ENCODE measurements at regions not wholly inside any gene's neighbourhood (a gene's known extent, or its start where the extent isn't known, plus 50 kb on each side); places are given as distances from the start of the nearest gene placed in this dataset.

DNA sequence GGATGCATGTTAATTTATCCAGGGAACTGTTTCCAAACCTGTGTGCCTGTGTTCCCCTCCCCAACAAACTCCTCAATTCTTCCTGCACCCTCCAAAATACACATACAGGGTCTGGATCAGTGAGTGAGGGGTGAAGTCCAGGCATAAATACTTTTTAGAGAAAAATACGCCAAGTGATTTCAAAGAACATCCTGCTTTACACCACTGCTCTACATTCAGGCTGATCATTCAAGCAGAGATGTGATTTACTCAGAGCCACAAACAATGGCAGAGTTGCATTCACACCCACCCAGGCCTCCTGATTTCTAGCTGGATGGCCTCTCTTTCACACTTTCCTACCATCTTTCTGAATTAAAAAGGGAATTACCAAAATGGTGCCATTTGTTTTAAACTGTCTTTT lies 289.5 kb upstream of the SLC14A2 start:
- TF ChIP-seq POLR2A (IDR thresholded peaks at IDR 0.05), result no peak
- TF ChIP-seq, protein P1, sequence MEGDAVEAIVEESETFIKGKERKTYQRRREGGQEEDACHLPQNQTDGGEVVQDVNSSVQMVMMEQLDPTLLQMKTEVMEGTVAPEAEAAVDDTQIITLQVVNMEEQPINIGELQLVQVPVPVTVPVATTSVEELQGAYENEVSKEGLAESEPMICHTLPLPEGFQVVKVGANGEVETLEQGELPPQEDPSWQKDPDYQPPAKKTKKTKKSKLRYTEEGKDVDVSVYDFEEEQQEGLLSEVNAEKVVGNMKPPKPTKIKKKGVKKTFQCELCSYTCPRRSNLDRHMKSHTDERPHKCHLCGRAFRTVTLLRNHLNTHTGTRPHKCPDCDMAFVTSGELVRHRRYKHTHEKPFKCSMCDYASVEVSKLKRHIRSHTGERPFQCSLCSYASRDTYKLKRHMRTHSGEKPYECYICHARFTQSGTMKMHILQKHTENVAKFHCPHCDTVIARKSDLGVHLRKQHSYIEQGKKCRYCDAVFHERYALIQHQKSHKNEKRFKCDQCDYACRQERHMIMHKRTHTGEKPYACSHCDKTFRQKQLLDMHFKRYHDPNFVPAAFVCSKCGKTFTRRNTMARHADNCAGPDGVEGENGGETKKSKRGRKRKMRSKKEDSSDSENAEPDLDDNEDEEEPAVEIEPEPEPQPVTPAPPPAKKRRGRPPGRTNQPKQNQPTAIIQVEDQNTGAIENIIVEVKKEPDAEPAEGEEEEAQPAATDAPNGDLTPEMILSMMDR (IDR thresholded peaks at IDR 0.05), result no peak
